ENCODE measurements at regions not wholly inside any gene's neighbourhood (a gene's known extent, or its start where the extent isn't known, plus 50 kb on each side); places are given as distances from the start of the nearest gene placed in this dataset.

DNA sequence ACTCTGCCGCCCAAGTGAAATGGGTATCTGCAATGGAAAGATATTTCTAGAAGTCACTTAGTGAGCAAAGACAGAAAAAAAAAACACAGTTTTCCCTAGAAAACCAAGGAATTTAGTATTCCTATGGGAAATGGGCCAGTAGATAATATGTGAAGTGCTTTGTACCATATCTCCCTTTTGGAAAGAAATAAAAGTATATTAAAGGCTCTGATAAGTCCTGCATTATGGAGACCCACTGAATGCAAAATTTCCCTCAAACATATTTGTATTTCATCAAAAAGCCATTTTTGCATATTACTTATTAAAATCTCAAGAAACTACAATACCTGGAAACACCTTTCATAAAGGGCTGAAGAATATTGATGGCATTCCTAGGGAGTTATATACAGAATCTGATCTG lies 51.6 kb upstream of the DYNLRB2 start:
- no peaks in the 10 kb centered on the region for H3K27me3 Mint-ChIP-seq
- no peak overlapping the region for H3K27ac Mint-ChIP-seq
- H3K9me3 Mint-ChIP-seq, result no peaks in the 10 kb centered on the region
- intact Hi-C loops (cut with micrococcal nuclease), result no loop called here
- no peaks in the 10 kb centered on the region for H3K36me3 Mint-ChIP-seq (ENCODE audit: low read depth)
- H3K4me3 Mint-ChIP-seq, result no peak overlapping the region
- H3K4me1 Mint-ChIP-seq (ENCODE audit: low read depth), result no peaks in the 10 kb centered on the region

DNA sequence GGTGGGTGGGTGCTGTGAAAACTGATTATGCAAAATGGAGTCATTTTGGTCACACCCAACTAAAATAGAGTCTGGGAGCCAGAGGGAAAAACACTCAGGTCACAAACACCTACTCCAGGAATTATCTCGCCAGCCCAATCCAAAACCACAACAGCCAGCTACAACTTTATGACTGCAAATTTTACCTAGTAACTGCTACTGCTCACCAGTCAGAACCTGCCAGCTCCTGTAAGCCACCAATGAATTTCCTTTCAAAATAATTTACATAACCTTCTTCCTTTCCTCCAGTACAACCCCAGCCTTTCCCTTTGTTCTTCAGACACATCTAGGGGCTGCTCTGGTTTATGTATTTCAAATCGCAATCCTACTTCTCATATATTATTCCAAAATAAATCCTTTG lies 52.6 kb upstream of the DYNLRB2 start:
- intact Hi-C loops (cut with micrococcal nuclease), result no loop called here
- no peaks in the 10 kb centered on the region for H3K27me3 Mint-ChIP-seq

DNA sequence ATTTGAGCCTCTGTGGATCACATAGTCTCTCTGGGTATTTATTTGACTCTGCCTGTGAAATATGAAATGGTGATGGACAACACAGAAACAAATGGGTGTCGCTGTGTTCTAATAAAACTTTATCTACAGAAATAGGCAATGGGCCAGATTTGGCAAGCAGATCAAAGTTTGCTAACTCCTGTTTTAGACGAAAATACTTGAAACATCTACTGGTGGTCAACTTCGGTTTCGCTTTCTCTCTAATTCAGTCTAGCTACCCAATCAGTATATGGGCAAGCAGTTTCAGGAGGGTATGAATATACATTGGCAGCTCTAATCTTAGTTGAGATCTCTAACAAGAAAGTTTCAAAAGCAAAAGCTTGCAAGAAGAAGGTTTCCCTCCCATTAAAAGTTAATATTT lies 60.1 kb upstream of the DYNLRB2 start:
- Mint-ChIP-seq H3K4me1 (ENCODE audit: low read depth) (no peaks in the 10 kb centered on the region), H3K27me3 (peaks cover 2% of the 10 kb centered on the region), H3K4me3 (no peak overlapping the region), H3K36me3 (ENCODE audit: low read depth) (no peaks in the 10 kb centered on the region), H3K9me3 (no peaks in the 10 kb centered on the region), H3K27ac (no peak overlapping the region)
- intact Hi-C loops (cut with micrococcal nuclease), result no loop called here

More for the DNA sequence above, 52.6 kb upstream of the DYNLRB2 start:
- no peak overlapping the region for H3K27ac Mint-ChIP-seq
- H3K36me3 Mint-ChIP-seq (ENCODE audit: low read depth), result no peaks in the 10 kb centered on the region
- H3K4me3 Mint-ChIP-seq, result no peak overlapping the region
- H3K4me1 Mint-ChIP-seq (ENCODE audit: low read depth), result no peaks in the 10 kb centered on the region
- H3K9me3 Mint-ChIP-seq, result no peaks in the 10 kb centered on the region

GRCh38 chr16:80477838-80478237 lies 63.0 kb upstream of the DYNLRB2 start:
- H3K27me3 Mint-ChIP-seq, result peaks cover 2% of the 10 kb centered on the region
- no peaks in the 10 kb centered on the region for H3K4me1 Mint-ChIP-seq (ENCODE audit: low read depth)
- H3K4me3 Mint-ChIP-seq, result no peak overlapping the region
- no peaks in the 10 kb centered on the region for H3K9me3 Mint-ChIP-seq
- intact Hi-C loops (cut with micrococcal nuclease), result no loop called here
- no peak overlapping the region for H3K27ac Mint-ChIP-seq
- H3K36me3 Mint-ChIP-seq (ENCODE audit: low read depth), result no peaks in the 10 kb centered on the region

- H3K36me3 Mint-ChIP-seq (ENCODE audit: low read depth), result no peaks in the 10 kb centered on the region
- H3K4me1 Mint-ChIP-seq (ENCODE audit: low read depth), result no peaks in the 10 kb centered on the region
- no peaks in the 10 kb centered on the region for H3K27me3 Mint-ChIP-seq
- H3K27ac Mint-ChIP-seq, result no peak overlapping the region
- intact Hi-C loops (cut with micrococcal nuclease), result loop anchor here (5.0 to 10.0 kb wide), 2 partner anchors 863 to 1761 kb away; partner anchors contain the start of gene MAF
- H3K4me3 Mint-ChIP-seq, result no peak overlapping the region
- no peaks in the 10 kb centered on the region for H3K9me3 Mint-ChIP-seq
Observed at GRCh38 chr16:80468029-80468428, 72.8 kb upstream of the DYNLRB2 start.

DNA sequence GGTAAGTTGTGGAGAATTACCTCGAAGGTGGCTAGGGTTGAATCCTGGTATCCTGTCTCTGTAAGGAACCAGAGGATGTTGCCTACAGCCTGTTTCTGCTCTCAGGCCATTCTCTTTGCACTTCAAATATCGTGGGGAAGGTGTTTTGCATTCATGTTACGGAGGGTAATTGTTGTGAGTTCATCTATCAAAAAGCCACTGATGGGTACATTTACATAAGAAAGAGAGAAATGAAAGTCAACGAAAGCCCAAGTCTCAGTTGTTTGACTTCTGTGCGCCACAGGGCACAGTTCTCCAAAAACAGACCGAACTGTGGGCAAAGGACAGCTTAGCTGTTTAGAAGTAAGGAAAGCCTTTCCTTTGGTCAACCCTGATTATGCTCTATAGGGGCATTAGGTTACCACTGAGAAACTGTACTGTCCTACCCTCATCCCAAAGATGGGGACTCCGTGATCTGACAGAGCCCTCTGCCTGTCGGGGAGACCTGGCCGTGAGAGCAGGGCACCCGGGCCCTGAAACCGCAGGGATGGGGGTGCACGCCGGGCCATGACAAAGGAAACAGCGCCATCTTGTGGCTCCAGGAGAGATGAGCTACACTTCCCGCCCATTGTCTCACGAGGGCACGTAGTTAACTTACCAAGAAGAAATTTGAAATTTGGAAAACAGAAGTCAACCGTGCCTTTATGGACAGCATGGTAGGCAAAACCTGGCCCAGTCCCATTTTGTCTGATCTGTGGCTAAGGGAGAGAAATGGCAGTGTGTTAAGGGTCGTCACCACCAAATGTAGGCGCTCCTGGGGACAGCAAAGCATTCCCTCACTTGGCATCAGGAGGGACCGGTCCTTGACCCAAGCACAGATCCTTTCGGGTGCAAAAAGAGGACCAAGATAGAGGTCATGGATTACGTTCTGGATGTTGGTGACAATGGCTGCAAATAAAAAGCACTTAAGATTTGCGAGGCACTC lies 74.5 kb upstream of the DYNLRB2 start:
- intact Hi-C loops (cut with micrococcal nuclease), result loop anchor here (5.0 to 10.0 kb wide), 2 partner anchors 862 to 1759 kb away; partner anchors contain the start of gene MAF
- Mint-ChIP-seq H3K27ac (no peak overlapping the region), H3K4me3 (no peak overlapping the region), H3K4me1 (ENCODE audit: low read depth) (no peaks in the 10 kb centered on the region), H3K27me3 (no peaks in the 10 kb centered on the region), H3K36me3 (ENCODE audit: low read depth) (no peaks in the 10 kb centered on the region), H3K9me3 (no peaks in the 10 kb centered on the region)

GRCh38 chr16:80463751-80464495 lies 76.9 kb upstream of the DYNLRB2 start:
- Mint-ChIP-seq H3K27ac (no peak overlapping the region), H3K9me3 (no peaks in the 10 kb centered on the region), H3K4me3 (no peak overlapping the region), H3K4me1 (ENCODE audit: low read depth) (no peaks in the 10 kb centered on the region), H3K36me3 (ENCODE audit: low read depth) (no peaks in the 10 kb centered on the region), H3K27me3 (no peaks in the 10 kb centered on the region)
- intact Hi-C loops (cut with micrococcal nuclease), result loop anchor here (10.0 kb wide), 1 partner anchor 859 kb away; the partner anchor contains the start of gene MAF

DNA sequence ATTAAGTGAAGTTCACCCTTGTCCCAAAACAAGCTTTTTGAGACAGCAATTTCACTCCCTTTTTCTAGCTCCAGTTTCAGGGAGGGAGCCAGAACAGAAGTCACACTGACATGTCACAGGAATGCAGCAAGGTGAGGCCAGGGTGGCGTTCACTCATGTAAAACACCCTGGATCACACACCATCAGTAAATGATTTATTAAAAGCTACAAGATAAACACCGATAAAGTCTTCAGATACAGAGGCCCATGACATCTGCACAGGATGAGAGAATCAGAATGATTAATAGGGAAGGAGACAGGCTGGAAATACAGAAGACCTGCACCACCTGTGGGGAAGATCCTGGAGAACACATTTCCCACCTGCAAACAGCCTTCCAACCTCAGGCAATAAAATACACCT lies 77.5 kb upstream of the DYNLRB2 start:
- H3K4me1 Mint-ChIP-seq (ENCODE audit: low read depth), result no peaks in the 10 kb centered on the region
- H3K9me3 Mint-ChIP-seq, result no peaks in the 10 kb centered on the region
- H3K27ac Mint-ChIP-seq, result no peak overlapping the region
- no peaks in the 10 kb centered on the region for H3K27me3 Mint-ChIP-seq
- no peak overlapping the region for H3K4me3 Mint-ChIP-seq
- no peaks in the 10 kb centered on the region for H3K36me3 Mint-ChIP-seq (ENCODE audit: low read depth)
- intact Hi-C loops (cut with micrococcal nuclease), result loop anchor here (10.0 kb wide), 1 partner anchor 859 kb away; the partner anchor contains the start of gene MAF

DNA sequence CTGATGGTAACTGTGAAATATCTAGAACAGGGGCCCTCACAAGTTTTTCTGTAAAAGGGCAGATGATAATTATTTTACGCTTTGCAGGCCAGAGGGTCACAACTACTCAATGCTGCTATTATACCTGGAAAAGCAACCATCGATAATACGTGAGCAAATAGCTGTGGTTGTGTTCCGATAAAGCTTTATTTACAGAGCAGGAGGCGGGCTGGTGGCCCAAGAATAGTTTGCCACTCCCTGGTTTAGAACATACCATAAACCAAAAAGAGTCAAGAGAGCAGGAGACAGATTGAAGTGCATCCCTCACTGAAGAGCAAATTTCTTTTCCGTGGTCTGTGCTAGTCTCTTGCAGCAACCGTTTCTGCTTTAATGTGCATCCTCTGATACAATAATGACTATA lies 77.9 kb upstream of the DYNLRB2 start:
- Mint-ChIP-seq H3K4me3 (no peak overlapping the region), H3K9me3 (no peaks in the 10 kb centered on the region), H3K36me3 (ENCODE audit: low read depth) (no peaks in the 10 kb centered on the region), H3K27me3 (no peaks in the 10 kb centered on the region), H3K27ac (no peak overlapping the region), H3K4me1 (ENCODE audit: low read depth) (no peaks in the 10 kb centered on the region)
- intact Hi-C loops (cut with micrococcal nuclease), result loop anchor here (10.0 kb wide), 1 partner anchor 858 kb away; the partner anchor contains the start of gene MAF

DNA sequence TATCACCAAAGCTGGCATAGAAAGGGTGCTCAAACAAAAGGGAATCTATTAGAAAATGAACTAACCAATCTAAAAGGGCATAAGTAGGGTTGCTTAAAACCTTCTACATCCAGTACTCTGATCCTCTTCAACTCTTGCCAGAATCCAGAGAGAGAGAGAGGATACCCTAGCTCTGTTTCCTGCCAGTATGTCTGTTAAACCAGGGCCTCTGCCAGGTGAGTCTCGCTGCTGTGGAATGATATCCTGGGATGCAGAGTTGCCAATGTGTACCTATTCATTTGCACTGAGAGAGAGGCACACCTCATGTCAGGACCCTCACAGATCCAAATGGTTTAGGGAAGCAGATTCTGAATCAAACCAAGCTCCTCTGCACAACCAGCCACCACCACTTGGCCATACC lies 79.8 kb upstream of the DYNLRB2 start:
- H3K4me1 Mint-ChIP-seq (ENCODE audit: low read depth), result no peaks in the 10 kb centered on the region
- H3K4me3 Mint-ChIP-seq, result no peak overlapping the region
- H3K9me3 Mint-ChIP-seq, result no peaks in the 10 kb centered on the region
- no peaks in the 10 kb centered on the region for H3K27me3 Mint-ChIP-seq
- H3K27ac Mint-ChIP-seq, result no peak overlapping the region
- H3K36me3 Mint-ChIP-seq (ENCODE audit: low read depth), result no peaks in the 10 kb centered on the region
- intact Hi-C loops (cut with micrococcal nuclease), result loop anchor here (10.0 kb wide), 1 partner anchor 856 kb away; the partner anchor contains the start of gene MAF

DNA sequence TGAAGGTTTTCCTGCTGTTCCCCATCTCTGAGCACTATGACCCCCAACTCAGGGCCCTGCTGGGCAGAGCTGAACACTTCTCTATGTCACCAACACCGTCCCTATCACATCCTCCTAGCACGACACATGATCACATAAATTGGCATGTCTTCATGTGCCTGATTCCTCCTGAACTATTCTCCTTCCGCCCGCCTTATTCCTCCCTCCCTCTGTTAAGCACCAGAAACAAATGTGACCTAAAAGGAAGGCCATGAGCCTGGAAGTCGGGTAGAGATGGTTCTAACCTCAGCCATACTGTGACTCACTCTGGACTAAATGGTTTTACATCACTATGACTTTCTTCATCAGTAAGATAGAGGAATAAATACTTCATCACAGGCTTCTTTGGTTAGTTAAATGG lies 80.8 kb upstream of the DYNLRB2 start:
- Mint-ChIP-seq H3K27ac (no peak overlapping the region), H3K9me3 (no peaks in the 10 kb centered on the region), H3K27me3 (no peaks in the 10 kb centered on the region), H3K4me3 (no peak overlapping the region), H3K4me1 (ENCODE audit: low read depth) (no peaks in the 10 kb centered on the region), H3K36me3 (ENCODE audit: low read depth) (no peaks in the 10 kb centered on the region)
- intact Hi-C loops (cut with micrococcal nuclease), result loop anchor here (10.0 kb wide), 1 partner anchor 855 kb away; the partner anchor contains the start of gene MAF

DNA sequence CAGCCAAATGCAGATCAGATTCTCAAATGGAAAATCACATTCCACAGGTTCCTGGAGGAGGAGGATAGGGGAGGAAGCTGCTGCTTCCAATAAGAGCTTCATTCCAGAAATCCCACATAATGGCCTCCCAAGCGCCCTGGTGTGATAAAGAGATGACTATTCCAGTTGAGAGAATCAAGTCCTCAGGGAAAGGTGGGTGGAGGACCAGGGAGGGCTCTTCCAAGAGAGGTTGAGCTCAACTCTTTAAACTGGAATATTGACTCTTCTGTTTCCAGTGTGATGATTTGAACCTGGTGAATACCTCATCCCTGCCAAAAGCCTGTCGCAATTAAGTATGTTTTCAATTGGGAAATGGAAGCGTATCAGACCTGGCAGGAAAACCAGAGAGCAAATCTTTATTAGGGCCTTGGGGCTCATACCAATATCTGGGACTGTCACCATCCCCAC lies 81.4 kb upstream of the DYNLRB2 start:
- intact Hi-C loops (cut with micrococcal nuclease), result no loop called here

DNA sequence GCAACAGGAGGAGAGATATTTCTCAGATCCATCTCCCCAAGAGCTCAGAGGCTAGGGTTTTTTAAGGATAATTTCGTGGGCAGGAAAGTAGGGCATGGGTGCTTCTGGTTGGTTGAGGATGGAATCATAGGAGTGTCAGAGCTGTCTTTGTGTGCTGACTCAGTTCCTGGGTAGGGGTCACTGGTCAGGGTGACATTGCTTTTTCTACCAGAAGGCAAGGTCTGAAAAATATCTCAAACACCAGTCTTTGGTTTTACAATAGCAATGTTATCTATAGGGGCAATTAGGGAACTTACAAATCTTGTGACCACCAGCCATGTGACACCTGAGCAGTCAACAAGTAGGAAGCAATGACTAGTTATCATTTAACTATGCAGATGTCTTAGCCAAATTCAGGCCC lies 82.9 kb upstream of the DYNLRB2 start:
- no peaks in the 10 kb centered on the region for H3K27me3 Mint-ChIP-seq
- intact Hi-C loops (cut with micrococcal nuclease), result no loop called here
- H3K36me3 Mint-ChIP-seq (ENCODE audit: low read depth), result no peaks in the 10 kb centered on the region

More for the DNA sequence above, 81.4 kb upstream of the DYNLRB2 start:
- Mint-ChIP-seq H3K36me3 (ENCODE audit: low read depth) (no peaks in the 10 kb centered on the region), H3K27ac (no peak overlapping the region), H3K4me3 (no peak overlapping the region), H3K27me3 (no peaks in the 10 kb centered on the region), H3K9me3 (no peaks in the 10 kb centered on the region), H3K4me1 (ENCODE audit: low read depth) (no peaks in the 10 kb centered on the region)

GRCh38 chr16:80454802-80455201 lies 86.0 kb upstream of the DYNLRB2 start:
- intact Hi-C loops (cut with micrococcal nuclease), result no loop called here
- Mint-ChIP-seq H3K4me1 (ENCODE audit: low read depth) (no peaks in the 10 kb centered on the region), H3K27me3 (no peaks in the 10 kb centered on the region), H3K4me3 (no peak overlapping the region), H3K9me3 (no peaks in the 10 kb centered on the region), H3K27ac (no peak overlapping the region), H3K36me3 (ENCODE audit: low read depth) (no peaks in the 10 kb centered on the region)

More for the DNA sequence above, 82.9 kb upstream of the DYNLRB2 start:
- no peaks in the 10 kb centered on the region for H3K9me3 Mint-ChIP-seq
- no peak overlapping the region for H3K27ac Mint-ChIP-seq
- no peak overlapping the region for H3K4me3 Mint-ChIP-seq
- no peaks in the 10 kb centered on the region for H3K4me1 Mint-ChIP-seq (ENCODE audit: low read depth)

Measured in dendritic cell treated with granulocyte-macrophage colony-stimulating factor and Interleukin-4, amounts not matched to agents 40 ng/mL and 50 ng/mL, for 4 days (primary cell).